GM12801 (cell line): ENCODE measurements at regions not wholly inside any gene's neighbourhood (a gene's known extent, or its start where the extent isn't known, plus 50 kb on each side); places are given as distances from the start of the nearest gene placed in this dataset.

ENCODE experiments used
- TF ChIP-seq, protein P1 (sequence below): IDR thresholded peaks from one replicate; pipeline ENCODE4 v1.5.1; 2011; ENCODE audit warnings: control low read depth; ENCODE audit not compliant: insufficient read length; ENCODE audit errors: extremely low read depth

DNA sequence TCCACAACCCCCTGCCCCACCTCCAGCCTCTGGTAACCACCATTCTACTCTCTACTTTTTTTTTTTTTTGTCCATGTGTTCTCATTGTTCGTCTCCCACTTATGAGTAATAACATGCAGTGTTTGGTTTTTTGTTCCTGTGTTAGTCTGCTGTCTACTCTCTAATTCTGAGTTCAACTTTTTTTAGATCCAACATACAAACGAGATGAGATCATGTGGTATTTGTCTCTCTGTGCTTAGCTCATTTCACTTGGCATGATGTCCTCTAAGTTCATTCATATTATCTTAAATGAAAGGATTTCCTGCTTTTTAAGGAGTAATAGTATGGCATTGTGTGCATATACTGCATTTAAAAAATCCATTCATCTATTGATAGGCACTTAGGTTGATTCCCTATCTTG, 130.9 kb downstream of the NMUR2 start:
- TF ChIP-seq, protein P1, sequence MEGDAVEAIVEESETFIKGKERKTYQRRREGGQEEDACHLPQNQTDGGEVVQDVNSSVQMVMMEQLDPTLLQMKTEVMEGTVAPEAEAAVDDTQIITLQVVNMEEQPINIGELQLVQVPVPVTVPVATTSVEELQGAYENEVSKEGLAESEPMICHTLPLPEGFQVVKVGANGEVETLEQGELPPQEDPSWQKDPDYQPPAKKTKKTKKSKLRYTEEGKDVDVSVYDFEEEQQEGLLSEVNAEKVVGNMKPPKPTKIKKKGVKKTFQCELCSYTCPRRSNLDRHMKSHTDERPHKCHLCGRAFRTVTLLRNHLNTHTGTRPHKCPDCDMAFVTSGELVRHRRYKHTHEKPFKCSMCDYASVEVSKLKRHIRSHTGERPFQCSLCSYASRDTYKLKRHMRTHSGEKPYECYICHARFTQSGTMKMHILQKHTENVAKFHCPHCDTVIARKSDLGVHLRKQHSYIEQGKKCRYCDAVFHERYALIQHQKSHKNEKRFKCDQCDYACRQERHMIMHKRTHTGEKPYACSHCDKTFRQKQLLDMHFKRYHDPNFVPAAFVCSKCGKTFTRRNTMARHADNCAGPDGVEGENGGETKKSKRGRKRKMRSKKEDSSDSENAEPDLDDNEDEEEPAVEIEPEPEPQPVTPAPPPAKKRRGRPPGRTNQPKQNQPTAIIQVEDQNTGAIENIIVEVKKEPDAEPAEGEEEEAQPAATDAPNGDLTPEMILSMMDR = no peak

DNA sequence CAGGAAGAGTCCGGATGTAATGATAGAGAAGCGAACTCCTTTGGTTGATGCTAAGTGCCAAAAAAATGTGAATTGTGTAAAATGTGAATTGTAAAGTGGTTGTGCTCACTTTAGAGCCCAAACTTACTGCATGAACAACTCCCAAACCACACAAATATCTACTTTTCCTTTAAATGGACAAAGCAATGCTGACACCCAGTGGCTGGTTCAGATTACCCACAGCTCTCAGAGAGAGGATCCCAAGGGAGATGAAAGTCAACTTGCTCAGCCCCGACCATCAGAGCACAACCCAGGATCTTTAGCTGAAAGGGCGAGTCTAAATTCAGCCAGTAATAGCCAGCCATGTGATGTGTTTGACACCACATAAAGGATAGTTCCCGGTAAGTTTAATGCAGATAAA, 133.7 kb downstream of the NMUR2 start:
- TF ChIP-seq, protein P1 = no peak

DNA sequence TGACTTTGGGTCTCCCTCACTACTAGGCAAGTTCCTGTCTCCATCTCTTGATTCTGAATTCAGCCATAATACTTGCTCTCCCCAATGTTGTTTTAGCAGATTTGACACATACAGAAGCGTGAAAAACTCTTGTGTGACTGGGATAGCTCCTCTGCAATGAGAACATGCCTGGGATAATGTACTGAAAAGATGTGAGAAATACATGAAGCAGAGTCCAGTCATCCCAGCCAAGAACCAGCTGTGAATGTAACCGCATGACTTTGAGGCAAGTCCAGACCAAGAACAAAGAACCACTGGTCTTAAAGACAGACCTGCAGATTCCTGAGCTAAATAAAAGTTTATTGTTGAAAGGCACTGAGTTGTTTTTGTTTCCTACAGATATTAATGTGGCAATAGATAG, 135.0 kb downstream of the NMUR2 start:
- TF ChIP-seq, protein P1 = no peak

DNA sequence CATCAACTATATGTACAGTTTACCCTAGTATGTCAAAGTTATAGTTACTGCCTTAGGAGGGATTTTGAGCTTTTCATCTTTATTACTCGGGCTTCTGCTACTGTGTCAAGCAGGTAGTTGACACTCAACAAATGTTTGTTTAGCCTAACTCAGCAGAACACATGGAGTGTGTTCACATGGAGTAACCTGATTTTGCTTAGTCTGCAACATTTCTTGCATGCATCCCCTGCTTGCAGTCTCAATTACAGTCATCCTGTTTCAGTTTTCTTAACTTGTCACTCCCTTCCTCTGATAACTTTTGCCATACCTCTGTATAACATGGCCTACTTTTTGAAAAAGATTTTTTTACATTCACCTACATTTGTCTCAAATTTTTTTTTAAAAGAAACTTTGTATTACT, 135.5 kb downstream of the NMUR2 start:
- TF ChIP-seq, protein P1 = no peak

DNA sequence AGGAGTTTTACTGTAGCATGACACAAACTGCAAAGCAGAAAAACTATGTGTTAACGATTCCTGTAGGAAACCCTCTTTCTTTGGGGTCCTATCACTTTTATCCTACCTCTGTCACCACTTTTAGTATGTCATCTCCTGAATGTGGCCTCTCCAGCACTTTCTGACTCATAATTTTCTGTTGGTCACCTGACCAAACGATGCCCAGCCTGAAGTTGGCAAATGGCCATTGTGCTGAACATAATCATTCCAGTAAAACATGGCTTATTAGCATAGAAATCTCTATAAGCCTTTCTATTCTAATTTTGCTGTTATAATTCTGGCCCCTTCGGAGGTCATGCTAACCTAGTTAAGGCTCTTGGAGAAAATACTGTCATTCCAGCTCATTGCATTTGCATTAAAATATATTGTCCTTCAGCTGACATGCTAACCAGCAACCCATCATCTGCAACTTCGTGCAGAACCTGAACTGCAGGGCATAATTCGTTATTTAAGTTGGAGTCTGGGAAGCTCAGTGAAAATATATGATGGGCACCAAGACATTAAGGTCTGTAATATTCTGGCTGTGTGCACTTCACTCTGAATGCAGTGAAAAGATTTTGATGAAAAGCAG, 140.3 kb downstream of the NMUR2 start:
- TF ChIP-seq, protein P1 = no peak

DNA sequence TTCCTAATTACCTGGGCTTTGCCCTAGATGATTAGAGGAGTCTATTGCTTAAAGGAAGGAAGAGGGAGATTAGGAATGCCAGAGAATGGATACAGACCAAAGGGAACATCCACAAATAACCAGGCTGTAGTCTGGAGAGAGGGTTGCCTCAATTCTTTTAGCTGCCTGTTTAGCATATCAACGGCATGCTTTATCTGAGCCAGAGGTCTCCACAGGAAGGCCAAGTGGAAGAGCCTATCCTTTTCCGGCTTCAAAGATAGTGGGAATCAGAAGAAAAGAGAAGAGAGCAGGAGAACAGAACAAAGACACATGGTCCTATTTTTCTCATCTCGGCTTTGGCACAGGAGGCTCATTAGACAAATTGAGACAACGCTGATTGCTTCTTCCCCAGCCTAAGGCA, 142.4 kb downstream of the NMUR2 start:
- TF ChIP-seq, protein P1 = no peak

DNA sequence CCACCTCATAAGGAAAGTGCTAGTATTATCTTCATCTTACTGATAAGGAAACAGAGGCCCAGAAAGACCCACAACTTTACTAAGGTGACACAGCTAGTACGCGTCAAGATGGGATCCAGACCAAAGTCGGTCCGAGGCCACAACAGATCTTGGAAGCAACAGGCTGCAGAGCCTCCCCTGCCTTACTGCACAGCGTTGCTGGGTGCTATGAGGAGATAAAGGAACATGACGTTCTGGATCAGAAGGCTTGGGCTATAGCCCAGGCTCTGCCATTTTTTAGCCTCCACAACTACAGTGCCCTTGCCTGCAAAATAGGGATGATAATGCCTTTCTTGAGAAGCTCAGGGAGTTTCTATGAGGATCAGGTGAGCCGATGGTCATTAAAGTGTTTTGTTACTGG, 144.1 kb downstream of the NMUR2 start:
- TF ChIP-seq, protein P1 = no peak
